Right lobe of liver (tissue), 6 donors: ENCODE measurements at regions not wholly inside any gene's neighbourhood (a gene's known extent, or its start where the extent isn't known, plus 50 kb on each side); places are given as distances from the start of the nearest gene placed in this dataset.

Source experiments
- ATAC-seq, 4 donors: fragments of 200-7000 bp; cut with Tn5 transposase; one replicate each; pipeline ENCODE4 v1.9.1; 2020; ENCODE audit warnings: mild to moderate bottlenecking in 4 of 4, moderate library complexity in 4 of 4
- DNase-seq, 3 donors: peaks; one replicate each; pipeline ENCODE4 v3.0.0-alpha.2; 2020
- H3K27ac ChIP-seq, 3 donors: fragments of 200-600 bp; one replicate each; pipeline ENCODE4 v1.8.0; 2022
- H3K27me3 ChIP-seq, 2 donors: fragments of 200-600 bp; one replicate each; pipeline ENCODE4 v1.8.0; 2022
- H3K36me3 ChIP-seq, 4 donors: fragments of 200-600 bp; sonication (generic) in 1 of 4; one replicate each; pipeline versions ENCODE4 v1.5.1 to v1.8.0; 2017 to 2022; ENCODE audit warnings: control low read depth in 1 of 4
- H3K4me1 ChIP-seq, 4 donors: fragments of 200-600 bp; sonication (generic) in 1 of 4; one replicate each; pipeline versions ENCODE4 v1.5.1 to v1.8.0; 2017 to 2022; ENCODE audit warnings: control low read depth in 1 of 4
- H3K4me3 ChIP-seq, 3 donors: fragments of 200-600 bp; one replicate each; pipeline ENCODE4 v1.8.0; 2022
- H3K9me3 ChIP-seq, 4 donors: fragments of 200-600 bp; sonication (generic) in 1 of 4; one replicate each; pipeline versions ENCODE4 v1.5.1 to v1.8.0; 2017 to 2022; ENCODE audit warnings: control low read depth in 1 of 4
- POLR2A ChIP-seq: fragments of 450-650 bp; IDR thresholded peaks from one replicate; pipeline ENCODE4 v1.6.1; 2017; ENCODE audit warnings: antibody characterized with exemption, mild to moderate bottlenecking
- WGBS: methylation state at CpG from one replicate; pipeline ENCODE4 v1.1.6; 2018; ENCODE audit warnings: low coverage, low lambda C conversion rate; ENCODE audit not compliant: insufficient coverage; ENCODE audit errors: missing lambda C conversion rate; 5-methylcytosine and 5-hydroxymethylcytosine counted together
- intact Hi-C, 2 donors: fragments of 100-400 bp; cut with DNase I; formaldehyde crosslinking; loops; one replicate each; pipeline versions ENCODE4 v1.11.2 to v1.14.1; 2022
- TF ChIP-seq, protein P1 (sequence below), 4 donors: fragments of 200-600 bp in 3 of 4; fragments of 450-650 bp in 1 of 4; IDR thresholded peaks; one replicate each; pipeline versions ENCODE4 v1.5.1 to v1.8.0; 2016 to 2022; ENCODE audit warnings: antibody characterized with exemption in 4 of 4, mild to moderate bottlenecking in 2 of 4
- donor health status: DM: no; HTN: yes; CAD: no.
- donor health status: DM: no; HTN: no; CAD: no.
- donor health status: DM: no; HTN: no; CAD: no.
- donor health status: DM: no; HTN: yes; CAD: no.
- donor health status: DM: no; HTN: yes; CAD: no.

DNA sequence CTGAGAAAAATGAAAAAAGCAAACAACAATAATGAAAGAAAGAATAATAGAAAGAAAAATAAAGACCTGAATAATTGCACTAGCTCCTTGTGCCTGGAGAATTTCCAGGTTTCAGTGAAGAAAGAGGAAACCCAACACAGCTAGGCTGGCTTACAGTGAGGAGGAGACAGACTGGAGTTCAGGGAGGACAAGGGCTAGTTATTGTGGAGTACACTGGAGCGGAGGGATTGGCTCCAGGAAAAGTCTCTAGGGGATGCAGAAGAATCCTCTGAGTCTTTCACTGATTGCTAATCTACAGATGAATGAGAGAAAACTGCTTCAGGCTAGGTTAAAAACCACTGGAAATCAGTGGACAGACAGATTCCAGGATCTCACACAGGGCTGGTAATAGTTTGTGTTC lies 163.6 kb upstream of the RBMS1 start:
- H3K27me3 ChIP-seq: no peaks in the 10 kb centered on the region
- H3K4me1 ChIP-seq: no peaks in the 10 kb centered on the region
- intact Hi-C loops: no loop called here
- no peak overlapping the region for H3K4me3 ChIP-seq
- no peaks in the 10 kb centered on the region for H3K36me3 ChIP-seq
- H3K9me3 ChIP-seq: no peaks in the 10 kb centered on the region
- no peak overlapping the region for H3K27ac ChIP-seq
- ATAC-seq (no peak), DNase-seq (no peak)
- no peak for TF ChIP-seq POLR2A
- TF ChIP-seq, protein P1, sequence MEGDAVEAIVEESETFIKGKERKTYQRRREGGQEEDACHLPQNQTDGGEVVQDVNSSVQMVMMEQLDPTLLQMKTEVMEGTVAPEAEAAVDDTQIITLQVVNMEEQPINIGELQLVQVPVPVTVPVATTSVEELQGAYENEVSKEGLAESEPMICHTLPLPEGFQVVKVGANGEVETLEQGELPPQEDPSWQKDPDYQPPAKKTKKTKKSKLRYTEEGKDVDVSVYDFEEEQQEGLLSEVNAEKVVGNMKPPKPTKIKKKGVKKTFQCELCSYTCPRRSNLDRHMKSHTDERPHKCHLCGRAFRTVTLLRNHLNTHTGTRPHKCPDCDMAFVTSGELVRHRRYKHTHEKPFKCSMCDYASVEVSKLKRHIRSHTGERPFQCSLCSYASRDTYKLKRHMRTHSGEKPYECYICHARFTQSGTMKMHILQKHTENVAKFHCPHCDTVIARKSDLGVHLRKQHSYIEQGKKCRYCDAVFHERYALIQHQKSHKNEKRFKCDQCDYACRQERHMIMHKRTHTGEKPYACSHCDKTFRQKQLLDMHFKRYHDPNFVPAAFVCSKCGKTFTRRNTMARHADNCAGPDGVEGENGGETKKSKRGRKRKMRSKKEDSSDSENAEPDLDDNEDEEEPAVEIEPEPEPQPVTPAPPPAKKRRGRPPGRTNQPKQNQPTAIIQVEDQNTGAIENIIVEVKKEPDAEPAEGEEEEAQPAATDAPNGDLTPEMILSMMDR (IDR thresholded peaks at IDR 0.05): no peak
- 43% methylated on average over 1 of the region's 1 CpG for WGBS

DNA sequence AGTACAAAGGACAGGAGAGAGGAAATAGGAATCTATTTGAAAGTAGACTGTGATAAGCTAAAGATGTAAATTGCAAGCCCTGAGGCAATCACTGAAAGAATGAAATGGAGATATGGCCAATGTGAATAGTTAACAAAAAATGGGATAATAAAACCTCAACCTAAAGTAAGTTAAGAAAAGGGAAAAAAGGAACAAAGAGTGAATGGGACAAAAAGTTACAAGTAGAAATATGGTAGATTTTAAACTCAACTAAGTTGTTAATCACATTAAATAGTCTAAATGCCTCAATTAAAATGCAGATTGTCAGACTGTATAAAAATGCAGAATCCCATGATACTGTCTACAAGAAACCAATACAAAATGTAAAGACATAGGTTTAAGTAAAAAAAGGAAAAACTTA lies 165.2 kb upstream of the RBMS1 start:
- TF ChIP-seq POLR2A: no peak
- TF ChIP-seq, protein P1 (IDR thresholded peaks at IDR 0.05): no peak
- no peak for DNase-seq
- ATAC-seq: no peak
- no peaks in the 10 kb centered on the region for H3K27me3 ChIP-seq
- H3K36me3 ChIP-seq: no peaks in the 10 kb centered on the region
- intact Hi-C loops: no loop called here
- H3K4me1 ChIP-seq: no peaks in the 10 kb centered on the region
- no peak overlapping the region for H3K4me3 ChIP-seq
- no peaks in the 10 kb centered on the region for H3K9me3 ChIP-seq
- H3K27ac ChIP-seq: no peak overlapping the region

DNA sequence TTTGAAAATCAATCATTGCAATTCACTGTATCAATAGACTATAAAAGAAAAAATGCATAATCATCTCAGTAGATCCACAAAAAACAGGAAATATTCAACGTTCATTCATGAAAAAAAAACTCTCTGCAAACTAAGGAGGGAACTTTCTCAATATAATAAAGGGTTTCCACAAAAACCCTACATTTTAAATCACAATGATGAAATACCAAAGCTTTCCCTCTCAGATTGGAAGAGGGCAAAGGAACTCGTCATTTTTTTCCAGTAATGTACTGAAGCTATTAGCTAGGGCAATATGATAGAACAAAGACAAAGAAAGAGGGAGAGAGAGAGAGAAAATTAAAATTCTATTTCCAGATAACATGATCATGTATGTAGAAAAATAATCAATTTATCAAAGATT lies 167.1 kb upstream of the RBMS1 start:
- no peaks in the 10 kb centered on the region for H3K36me3 ChIP-seq
- H3K27ac ChIP-seq: no peak overlapping the region
- H3K27me3 ChIP-seq: no peaks in the 10 kb centered on the region
- H3K4me3 ChIP-seq: no peak overlapping the region
- no peaks in the 10 kb centered on the region for H3K4me1 ChIP-seq
- TF ChIP-seq POLR2A: no peak
- TF ChIP-seq, protein P1 (IDR thresholded peaks at IDR 0.05): no peak
- ATAC-seq (no peak), DNase-seq (no peak)
- H3K9me3 ChIP-seq: no peaks in the 10 kb centered on the region
- intact Hi-C loops: no loop called here
- WGBS: 32% methylated on average over 2 of the region's 2 CpGs

DNA sequence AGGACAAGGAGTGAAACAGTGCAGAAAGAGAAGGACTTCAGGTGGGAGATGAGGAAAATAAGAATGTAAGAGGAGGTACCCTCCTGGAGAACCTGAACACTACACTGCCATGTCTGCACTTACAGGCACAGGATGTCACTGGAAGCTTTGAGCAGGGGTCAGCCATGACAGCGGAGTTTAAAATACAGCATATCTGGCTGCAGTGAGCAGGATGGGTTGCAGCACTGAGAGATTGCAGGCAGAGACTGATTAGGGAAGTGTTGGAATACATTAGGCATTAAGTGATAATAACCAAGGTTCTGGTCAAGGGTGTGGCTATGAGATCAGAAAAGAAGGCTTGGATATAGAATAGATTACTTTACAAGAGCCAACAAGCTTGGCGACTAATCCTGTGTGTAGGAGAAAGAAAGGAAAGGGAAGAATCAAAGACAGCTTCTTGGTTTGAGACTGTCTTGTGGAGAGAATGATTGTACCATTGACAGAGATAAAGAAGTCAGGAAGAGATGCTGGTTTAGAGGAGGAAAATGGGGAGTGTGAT lies 171.1 kb upstream of the RBMS1 start:
- no peaks in the 10 kb centered on the region for H3K27me3 ChIP-seq
- H3K9me3 ChIP-seq: no peaks in the 10 kb centered on the region
- no peak for TF ChIP-seq POLR2A
- TF ChIP-seq, protein P1 (IDR thresholded peaks at IDR 0.05): no peak
- DNase-seq (no peak), ATAC-seq (no peak)
- intact Hi-C loops: no loop called here
- H3K27ac ChIP-seq: no peak overlapping the region
- H3K4me1 ChIP-seq: no peaks in the 10 kb centered on the region
- no peak overlapping the region for H3K4me3 ChIP-seq
- 67% methylated on average over 2 of the region's 2 CpGs for WGBS
- H3K36me3 ChIP-seq: no peaks in the 10 kb centered on the region
